GM10266 (cell line): ENCODE measurements at regions not wholly inside any gene's neighbourhood (a gene's known extent, or its start where the extent isn't known, plus 50 kb on each side); places are given as distances from the start of the nearest gene placed in this dataset.
"Not testable (repeated sequence)": the region's sequence is repeated elsewhere in the genome, so short reads cannot be mapped to it uniquely, and the experiment has no call there.

ENCODE experiments used
- DNase-seq: peaks from one replicate; pipeline ENCODE4 v3.0.0; 2012; ENCODE audit errors: extremely low spot score
- TF ChIP-seq, protein P1 (sequence below): IDR thresholded peaks from 2 replicates; pipeline ENCODE4 v1.5.1; 2012; ENCODE audit warnings: mild to moderate bottlenecking, low read depth; ENCODE audit not compliant: control insufficient read depth, insufficient read depth; ENCODE audit errors: missing control alignments

DNA sequence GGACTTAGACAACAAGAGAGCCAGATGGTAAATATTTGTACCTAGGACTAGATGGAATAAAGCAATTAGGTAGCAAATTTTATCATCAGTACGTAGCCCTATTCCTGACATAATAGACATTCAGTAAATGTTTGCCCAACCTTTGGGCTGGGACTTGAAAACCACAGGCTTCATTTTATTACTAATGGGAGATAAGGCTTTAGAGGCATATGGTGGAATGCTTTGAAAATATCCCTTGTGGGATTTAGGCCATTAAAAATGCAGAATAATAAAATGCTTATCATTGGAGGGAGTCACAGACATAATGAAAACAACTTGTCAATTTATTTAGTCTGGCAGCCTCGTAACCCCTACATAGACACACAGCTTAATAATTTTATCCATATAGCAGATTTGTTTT, 296.1 kb upstream of the SPAG17 start:
- TF ChIP-seq, protein P1, sequence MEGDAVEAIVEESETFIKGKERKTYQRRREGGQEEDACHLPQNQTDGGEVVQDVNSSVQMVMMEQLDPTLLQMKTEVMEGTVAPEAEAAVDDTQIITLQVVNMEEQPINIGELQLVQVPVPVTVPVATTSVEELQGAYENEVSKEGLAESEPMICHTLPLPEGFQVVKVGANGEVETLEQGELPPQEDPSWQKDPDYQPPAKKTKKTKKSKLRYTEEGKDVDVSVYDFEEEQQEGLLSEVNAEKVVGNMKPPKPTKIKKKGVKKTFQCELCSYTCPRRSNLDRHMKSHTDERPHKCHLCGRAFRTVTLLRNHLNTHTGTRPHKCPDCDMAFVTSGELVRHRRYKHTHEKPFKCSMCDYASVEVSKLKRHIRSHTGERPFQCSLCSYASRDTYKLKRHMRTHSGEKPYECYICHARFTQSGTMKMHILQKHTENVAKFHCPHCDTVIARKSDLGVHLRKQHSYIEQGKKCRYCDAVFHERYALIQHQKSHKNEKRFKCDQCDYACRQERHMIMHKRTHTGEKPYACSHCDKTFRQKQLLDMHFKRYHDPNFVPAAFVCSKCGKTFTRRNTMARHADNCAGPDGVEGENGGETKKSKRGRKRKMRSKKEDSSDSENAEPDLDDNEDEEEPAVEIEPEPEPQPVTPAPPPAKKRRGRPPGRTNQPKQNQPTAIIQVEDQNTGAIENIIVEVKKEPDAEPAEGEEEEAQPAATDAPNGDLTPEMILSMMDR, result no peak
- no peak for DNase-seq

DNA sequence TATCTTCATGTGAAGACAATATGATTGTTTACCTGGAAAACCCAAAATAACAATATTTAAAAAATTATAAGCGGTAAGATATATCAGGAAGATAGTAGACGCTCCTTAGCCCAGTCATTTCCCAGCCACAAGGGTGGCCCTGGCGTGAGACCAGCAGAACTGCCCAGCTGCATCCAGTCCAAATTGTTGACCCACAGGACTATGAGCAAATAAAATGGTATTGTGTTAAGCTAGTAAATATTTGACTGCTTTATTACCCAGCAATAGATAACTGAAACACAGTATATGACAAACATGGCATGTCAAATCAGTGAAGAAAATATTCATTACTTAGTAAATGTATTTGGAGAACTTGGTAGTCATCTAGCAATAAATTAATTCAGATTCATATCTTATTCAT, 294.3 kb upstream of the SPAG17 start:
- no peak for DNase-seq
- TF ChIP-seq, protein P1, result no peak

DNA sequence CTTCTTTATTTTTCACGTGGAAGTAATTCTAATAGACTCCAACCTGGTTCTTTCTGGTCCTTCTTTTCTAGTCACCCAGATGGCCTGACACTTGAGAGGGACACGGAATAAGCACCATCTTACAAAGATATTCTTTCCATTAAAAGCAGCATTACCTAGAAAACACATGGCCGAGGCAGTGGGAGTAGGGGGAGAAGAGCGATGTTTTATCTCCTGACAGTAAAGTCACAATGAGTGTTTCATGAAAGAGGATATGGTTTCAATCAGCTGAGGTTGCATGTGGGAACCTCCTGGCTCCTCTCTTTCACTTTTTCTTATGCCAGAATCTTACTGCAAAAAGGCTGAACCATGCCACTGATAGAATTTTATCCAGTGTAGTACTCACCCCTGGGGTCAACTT, 288.8 kb upstream of the SPAG17 start:
- DNase-seq, result no peak
- TF ChIP-seq, protein P1, result no peak

DNA sequence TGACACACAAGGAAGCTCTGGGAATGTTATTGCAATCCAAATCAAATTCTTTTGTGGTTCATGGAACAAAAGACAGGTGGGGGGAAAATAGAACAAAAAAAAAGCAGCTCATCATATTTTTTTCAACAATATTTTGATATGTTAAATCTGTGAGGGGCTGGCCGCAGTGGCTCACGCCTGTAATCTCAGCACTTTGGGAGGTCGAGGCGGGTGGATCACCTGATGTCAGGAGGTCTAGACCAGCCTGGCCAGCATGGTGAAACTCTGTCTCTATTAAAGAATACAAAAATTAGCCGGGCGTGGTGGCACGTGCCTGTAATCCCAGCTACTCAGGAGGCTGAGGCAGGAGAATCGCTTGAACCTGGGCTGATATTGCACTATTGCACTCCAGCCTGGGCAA, 279.4 kb upstream of the SPAG17 start:
- not testable (repeated sequence) for DNase-seq

GRCh38 chr1:118461154-118461553, 276.1 kb upstream of the SPAG17 start:
- no peak for DNase-seq
- TF ChIP-seq, protein P1, result no peak

GRCh38 chr1:118459871-118460270, 274.8 kb upstream of the SPAG17 start:
- TF ChIP-seq, protein P1, result no peak
- DNase-seq, result no peak

GRCh38 chr1:118453856-118454255, 268.8 kb upstream of the SPAG17 start:
- not testable (repeated sequence) for DNase-seq

- TF ChIP-seq, protein P1, result no peak
- DNase-seq, result no peak
Measured at GRCh38 chr1:118445156-118445555, 260.1 kb upstream of the SPAG17 start.
